Fibroblast of skin of abdomen (primary cell): ENCODE measurements at regions not wholly inside any gene's neighbourhood (a gene's known extent, or its start where the extent isn't known, plus 50 kb on each side); places are given as distances from the start of the nearest gene placed in this dataset.

ENCODE experiments used
- DNase-seq: peaks from one replicate; pipeline ENCODE4 v3.0.0-alpha.2; 2013

DNA sequence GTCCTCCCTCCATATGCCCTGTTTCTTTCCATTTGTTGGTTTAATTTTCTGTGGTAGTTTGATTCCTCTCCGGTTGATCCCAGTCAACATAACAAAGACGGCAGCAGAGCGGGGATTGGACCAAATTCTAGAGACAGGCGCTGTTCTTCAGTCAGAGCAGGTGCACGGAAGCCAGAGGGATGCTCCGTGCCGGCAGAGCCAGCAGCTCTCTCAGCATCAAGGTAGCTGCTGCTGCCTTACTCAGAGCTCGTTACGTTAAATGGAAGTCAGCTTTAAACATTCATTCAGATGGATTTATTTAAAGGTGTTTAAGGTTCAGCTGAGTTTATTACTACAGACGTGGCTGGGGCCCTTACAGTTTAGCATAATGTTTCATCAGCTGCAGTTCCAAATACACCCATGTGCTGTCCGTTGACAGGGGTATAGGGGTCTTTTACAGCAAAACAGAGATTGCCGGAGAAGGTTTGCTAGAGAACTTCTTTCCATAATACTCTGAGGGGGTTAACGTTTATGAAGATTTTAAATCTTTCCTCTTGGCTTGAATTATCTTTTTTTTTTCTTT is 497.2 kb upstream of the PIK3C3 start:
- no peak for DNase-seq

GRCh38 chr18:41456831-41457230 is 498.2 kb upstream of the PIK3C3 start:
- DNase-seq = no peak

DNA sequence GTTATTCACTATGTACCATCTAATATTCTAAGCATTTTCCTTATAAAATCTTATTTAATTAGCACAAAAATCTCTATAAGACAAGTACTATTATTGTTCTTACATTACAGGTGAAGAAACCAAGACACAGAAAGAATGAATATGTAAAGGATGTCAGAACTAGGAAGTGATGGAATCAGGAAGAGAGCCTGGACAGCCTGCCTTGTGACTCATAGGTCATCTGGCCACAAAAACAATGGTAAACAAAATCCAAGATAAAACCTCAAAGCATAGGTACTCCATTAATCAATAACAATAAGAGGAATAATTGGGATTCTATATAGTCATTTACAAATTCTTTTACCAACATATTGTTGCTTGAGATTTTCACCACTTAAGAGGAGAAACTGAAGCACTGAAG is 505.4 kb upstream of the PIK3C3 start:
- DNase-seq = no peak

GRCh38 chr18:41444943-41445342 is 510.1 kb upstream of the PIK3C3 start:
- no peak for DNase-seq

DNA sequence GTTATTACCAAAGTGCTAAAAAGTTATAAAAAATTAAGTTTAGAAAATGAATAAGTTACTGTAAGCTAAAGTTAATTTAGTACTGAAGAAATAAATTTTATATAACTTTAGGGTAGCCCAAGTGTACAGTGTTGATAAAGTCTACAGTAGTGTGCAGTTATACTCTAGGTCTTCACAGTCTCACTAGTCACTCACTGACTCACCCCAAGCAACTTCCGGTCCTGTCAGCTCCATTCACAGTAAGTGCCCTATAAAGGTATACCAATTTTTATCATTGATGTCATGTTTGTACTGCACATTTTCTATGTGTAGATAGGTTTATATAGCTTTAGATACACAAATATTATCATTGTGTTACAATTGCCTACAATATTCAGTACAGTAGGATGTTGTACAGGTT is 518.3 kb upstream of the PIK3C3 start:
- DNase-seq = no peak

DNA sequence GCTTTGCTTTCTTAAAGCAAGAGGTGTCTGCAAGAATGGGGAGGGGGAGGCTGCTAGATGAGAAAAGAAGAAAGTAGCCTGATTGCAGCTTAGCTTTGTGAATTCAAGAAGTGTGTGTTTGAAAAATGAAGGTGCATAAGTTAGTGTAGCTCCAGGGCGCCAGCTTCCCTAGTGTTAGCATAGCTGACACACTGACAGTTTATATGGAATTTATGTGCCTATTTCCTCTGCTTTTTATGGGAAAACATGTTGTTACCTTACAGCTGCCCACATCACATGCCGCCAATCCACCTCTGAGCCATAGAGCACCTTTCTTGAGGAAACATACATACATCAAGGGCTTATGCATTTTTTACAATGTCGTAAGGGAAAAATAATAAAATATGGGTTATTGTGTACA is 536.4 kb upstream of the PIK3C3 start:
- no peak for DNase-seq

GRCh38 chr18:41416044-41416443 is 539.0 kb upstream of the PIK3C3 start:
- DNase-seq = peak; percentile 4

DNA sequence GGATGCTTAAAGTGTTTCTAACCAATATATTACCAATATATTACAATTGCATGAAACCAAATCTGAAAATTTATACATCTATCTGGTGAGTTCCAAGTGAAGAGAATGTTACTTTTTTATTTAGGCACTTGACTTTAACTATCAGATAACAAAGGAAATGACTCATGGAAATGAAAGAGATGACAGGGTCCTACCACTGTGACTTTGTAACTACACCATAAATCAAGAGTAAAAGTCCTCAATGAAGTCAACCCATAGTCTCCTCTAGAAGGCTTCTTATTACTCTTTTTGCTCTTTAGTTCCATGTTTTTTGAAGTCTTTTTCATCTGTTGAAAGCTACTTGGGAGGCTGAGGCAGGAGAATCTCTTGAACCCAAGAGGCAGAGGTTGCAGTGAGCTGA is 545.0 kb upstream of the PIK3C3 start:
- no peak for DNase-seq

GRCh38 chr18:41406834-41407233 is 548.2 kb upstream of the PIK3C3 start:
- no peak for DNase-seq

DNA sequence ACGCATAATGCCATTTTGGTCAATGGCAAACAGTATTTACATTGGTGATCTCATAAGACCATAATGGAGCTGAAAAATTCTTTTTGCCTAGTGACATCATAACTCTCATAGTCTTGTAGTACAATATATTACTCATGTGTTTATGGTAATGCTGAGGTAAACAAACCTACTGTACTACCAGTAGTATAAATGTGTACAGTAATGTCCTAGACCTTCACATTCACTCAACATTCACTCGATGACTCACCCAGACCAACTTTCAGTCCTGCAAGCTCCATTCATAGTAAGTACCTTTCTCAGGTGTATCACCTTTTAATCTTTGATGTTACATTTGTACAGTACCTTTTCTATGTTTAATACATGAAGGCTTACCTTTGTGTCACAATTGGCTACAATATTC is 558.2 kb upstream of the PIK3C3 start:
- no peak for DNase-seq

- DNase-seq = no peak
These were observed 558.8 kb upstream of the PIK3C3 start for GRCh38 chr18:41396211-41396610.

DNA sequence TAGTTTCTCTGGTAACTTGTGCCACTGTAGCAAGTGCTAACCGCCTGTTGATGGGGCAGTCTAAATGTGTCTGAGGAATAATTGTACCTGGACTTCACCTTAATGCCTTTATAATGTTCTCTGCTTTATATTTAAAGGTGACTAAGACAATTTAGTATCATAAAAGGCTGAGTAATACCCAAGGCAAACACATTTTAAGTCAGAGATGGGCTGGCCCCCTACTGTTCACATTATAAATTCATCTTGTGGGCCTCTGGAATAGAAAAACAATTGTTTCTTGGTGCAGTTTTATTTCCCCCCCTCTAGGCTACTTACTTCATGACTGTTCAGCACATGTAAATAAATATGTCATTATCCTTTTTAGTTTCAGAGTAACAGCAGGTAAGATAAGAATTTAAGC is 559.3 kb upstream of the PIK3C3 start:
- no peak for DNase-seq

DNA sequence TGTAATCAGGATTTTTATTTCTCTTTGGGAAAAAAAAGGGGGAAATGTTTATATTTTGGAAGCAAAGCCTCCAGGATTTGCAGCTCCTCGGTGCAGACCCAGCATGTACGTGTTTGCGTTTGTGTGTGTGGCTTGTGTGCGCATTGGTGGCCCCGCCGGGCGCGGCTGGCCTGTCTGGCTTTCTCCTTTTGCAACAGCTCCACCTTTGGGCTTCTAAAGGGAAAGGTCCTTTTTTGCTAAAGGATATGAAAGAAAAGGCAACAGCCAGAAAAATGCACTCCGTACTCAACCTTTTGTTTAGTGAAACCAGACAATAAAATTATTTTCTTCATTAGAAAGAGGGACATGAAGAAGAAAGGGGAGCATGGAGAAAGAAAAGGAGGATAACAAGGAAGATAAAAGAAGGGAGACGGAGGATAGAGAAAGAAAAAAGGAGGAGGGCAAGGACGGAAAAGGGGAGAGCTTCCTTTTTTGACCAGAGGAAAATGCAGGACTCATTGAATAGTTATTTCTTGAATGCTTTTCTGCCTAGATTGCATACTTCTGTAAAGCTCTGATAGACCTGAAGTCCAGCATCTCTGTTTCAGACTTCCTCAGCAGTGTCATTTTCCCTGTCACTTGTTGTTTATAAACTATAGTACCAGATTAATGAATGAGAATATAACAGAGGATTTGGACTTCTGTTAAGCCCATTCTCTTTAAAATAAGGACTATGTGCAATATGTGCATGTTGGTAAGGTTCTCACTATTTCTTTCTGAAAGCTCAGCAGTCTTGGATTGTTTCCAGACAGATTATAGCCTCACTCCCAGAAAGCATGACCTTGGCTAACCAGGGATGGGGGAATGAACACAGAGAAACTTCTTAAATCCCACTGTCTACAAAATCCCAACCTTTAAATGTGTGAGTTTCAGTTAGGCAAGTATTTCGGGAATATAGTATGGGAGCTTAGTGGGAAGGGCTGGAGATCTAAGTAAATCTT is 563.1 kb upstream of the PIK3C3 start:
- DNase-seq = peak; percentile 73

DNA sequence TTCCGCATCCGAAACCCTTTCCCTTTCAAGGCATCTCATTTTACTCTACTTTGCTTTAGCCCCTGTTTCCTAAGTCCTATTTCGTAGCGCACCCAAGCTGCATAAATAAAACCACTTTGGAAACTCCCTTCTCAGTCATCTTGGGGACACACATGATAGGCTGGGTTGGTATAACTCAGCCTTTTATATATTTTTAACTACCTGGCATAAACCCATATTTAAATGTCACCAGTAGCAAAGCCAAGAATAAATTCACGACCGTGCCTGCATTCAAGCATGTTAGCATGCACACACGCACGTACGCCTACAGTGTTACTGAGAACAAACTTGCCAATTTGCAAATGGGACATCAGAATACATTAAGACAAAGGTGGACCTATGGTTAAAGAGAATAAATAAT is 564.7 kb upstream of the PIK3C3 start:
- no peak for DNase-seq

- DNase-seq = peak; percentile 65
These were observed 576.4 kb upstream of the PIK3C3 start for GRCh38 chr18:41378598-41378997.

GRCh38 chr18:41373612-41374011 is 581.4 kb upstream of the PIK3C3 start:
- DNase-seq = no peak

GRCh38 chr18:41372046-41372665 is 582.9 kb upstream of the PIK3C3 start:
- no peak for DNase-seq

DNA sequence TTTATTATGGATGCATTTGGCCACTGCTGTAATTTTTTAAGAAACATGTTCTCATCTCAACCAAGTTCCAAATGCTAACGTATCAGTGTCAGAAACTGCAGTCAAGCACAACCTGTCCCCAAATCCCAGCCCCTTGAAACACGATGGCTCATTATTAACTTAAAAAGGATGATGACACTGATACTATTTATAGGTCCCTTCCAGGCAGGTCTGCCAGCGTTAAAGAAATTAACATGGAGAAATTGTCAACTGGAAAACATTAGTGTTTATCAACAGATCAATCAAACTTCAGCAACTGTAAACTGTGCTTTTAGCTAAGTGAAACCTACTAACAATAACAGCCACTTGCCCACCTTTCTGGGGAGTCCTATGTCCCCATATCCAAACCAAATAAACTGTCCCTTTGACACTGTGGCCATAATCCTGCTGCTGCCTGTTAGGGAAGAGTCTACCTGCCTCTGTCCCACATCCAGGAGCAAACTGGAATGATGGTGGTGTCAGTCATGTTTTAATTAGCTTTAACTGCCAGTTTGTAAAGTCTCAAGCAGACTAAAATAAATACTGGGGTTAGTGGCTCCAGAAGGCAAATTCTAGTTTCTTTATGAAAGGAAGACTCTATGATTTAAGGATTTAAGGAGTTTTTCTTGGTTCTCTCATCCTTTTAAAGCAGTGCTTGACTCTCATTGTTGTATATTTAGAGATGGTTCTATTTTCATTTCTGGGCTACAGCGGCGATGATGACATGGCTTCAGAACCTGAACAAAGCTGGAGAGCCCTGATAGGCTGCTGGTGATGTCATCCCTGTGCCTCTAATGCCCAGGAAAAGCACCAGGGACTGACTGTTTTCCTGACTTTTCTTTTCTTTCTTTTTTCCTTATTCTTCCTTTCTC is 583.6 kb upstream of the PIK3C3 start:
- DNase-seq = no peak

DNA sequence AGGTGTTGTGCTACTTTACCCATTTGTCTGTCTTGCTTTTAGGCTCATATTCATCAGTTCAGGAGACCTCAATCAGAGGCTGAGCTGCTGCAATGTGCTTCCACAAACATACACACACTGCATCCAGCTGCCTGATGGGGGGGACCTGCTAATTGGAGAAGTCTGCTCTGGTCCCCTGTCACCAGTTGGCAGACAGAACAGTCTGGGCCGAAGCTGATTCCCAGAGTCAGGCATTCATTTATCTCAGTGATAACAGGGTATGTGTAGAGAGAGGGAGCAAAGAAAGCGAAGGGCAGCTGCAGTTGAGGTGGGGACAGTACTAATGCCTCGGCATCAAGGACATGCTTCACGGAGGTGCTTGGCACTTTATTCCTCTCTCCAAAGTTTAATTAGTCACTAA is 584.3 kb upstream of the PIK3C3 start:
- no peak for DNase-seq

GRCh38 chr18:41357708-41358107 is 597.3 kb upstream of the PIK3C3 start:
- DNase-seq = no peak

- no peak for DNase-seq
These were observed 601.1 kb upstream of the PIK3C3 start for GRCh38 chr18:41353777-41354528.

GRCh38 chr18:41351430-41351829 is 603.6 kb upstream of the PIK3C3 start:
- DNase-seq = no peak
